GM19351 (cell line): ENCODE measurements at regions not wholly inside any gene's neighbourhood (a gene's known extent, or its start where the extent isn't known, plus 50 kb on each side); places are given as distances from the start of the nearest gene placed in this dataset.
A peak's percentile ranks its signal among the peaks of the same experiment; 100 is the strongest.

ENCODE experiments used
- ATAC-seq: cut with Tn5 transposase; IDR thresholded peaks from one replicate; pipeline ENCODE4 v1.9.1; 2021; ENCODE audit warnings: mild to moderate bottlenecking, moderate library complexity; ENCODE audit not compliant: unreplicated experiment

- no peak for ATAC-seq
Observed at GRCh38 chr3:117534138-117534537, 824.6 kb downstream of the TUSC7 start.

GRCh38 chr3:117536006-117536405 is 826.4 kb downstream of the TUSC7 start:
- ATAC-seq, result no peak

GRCh38 chr3:117537949-117538348 is 828.4 kb downstream of the TUSC7 start:
- ATAC-seq, result no peak

- ATAC-seq, result no peak
Observed at GRCh38 chr3:117539729-117540128, 830.1 kb downstream of the TUSC7 start.

- no peak for ATAC-seq
Observed at GRCh38 chr3:117540597-117540996, 831.0 kb downstream of the TUSC7 start.

- no peak for ATAC-seq
Observed at GRCh38 chr3:117541721-117542120, 832.1 kb downstream of the TUSC7 start.

- ATAC-seq, result no peak
Observed at GRCh38 chr3:117543521-117543920, 833.9 kb downstream of the TUSC7 start.

GRCh38 chr3:117545484-117545883 is 835.9 kb downstream of the TUSC7 start:
- no peak for ATAC-seq

- ATAC-seq, result no peak
Observed at GRCh38 chr3:117547956-117548550, 838.5 kb downstream of the TUSC7 start.

GRCh38 chr3:117548600-117548999 is 839.0 kb downstream of the TUSC7 start:
- ATAC-seq, result no peak

GRCh38 chr3:117549716-117550115 is 840.1 kb downstream of the TUSC7 start:
- no peak for ATAC-seq

GRCh38 chr3:117550766-117551165 is 841.2 kb downstream of the TUSC7 start:
- ATAC-seq, result no peak

GRCh38 chr3:117553461-117553860 is 843.9 kb downstream of the TUSC7 start:
- peak; percentile 99 for ATAC-seq

- ATAC-seq, result no peak
Observed at GRCh38 chr3:117556646-117557407, 847.2 kb downstream of the TUSC7 start.

GRCh38 chr3:117557464-117558090 is 848.0 kb downstream of the TUSC7 start:
- ATAC-seq, result no peak

- no peak for ATAC-seq
Observed at GRCh38 chr3:117558681-117559080, 849.1 kb downstream of the TUSC7 start.

GRCh38 chr3:117562000-117562399 is 852.4 kb downstream of the TUSC7 start:
- ATAC-seq, result no peak

- ATAC-seq, result no peak
Observed at GRCh38 chr3:117563063-117563462, 853.5 kb downstream of the TUSC7 start.

GRCh38 chr3:117565777-117566176 is 856.2 kb downstream of the TUSC7 start:
- ATAC-seq, result no peak

GRCh38 chr3:117566926-117567325 is 857.3 kb downstream of the TUSC7 start:
- no peak for ATAC-seq

GRCh38 chr3:117567382-117567781 is 857.8 kb downstream of the TUSC7 start:
- no peak for ATAC-seq

- no peak for ATAC-seq
Observed at GRCh38 chr3:117567906-117568305, 858.3 kb downstream of the TUSC7 start.
